HG03095 (cell line): ENCODE measurements at regions not wholly inside any gene's neighbourhood (a gene's known extent, or its start where the extent isn't known, plus 50 kb on each side); places are given as distances from the start of the nearest gene placed in this dataset.

Experiments
- ATAC-seq: cut with Tn5 transposase; IDR thresholded peaks from one replicate; pipeline ENCODE4 v1.9.1; 2021; ENCODE audit warnings: moderate library complexity; ENCODE audit not compliant: unreplicated experiment

DNA sequence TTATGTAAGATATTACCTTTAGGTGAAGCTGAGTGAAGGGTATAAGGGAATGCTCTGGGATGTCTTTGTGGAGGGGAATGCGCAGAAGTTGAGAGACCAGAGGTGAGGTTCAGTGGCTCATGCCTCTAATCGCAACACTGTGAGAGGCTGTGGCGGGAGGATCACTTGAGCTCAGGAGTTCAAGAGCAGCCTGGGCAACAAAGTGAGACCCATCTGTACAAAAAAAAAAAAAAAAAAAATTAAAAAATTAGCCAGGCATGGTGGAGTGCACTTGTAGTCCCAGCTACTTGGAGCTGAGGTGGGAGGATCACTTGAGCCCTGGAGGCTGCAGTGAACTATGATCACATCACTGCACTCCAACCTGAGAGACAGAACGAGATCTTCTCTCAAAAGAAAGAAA, 57.3 kb upstream of the SP3 start:
- ATAC-seq: no peak

DNA sequence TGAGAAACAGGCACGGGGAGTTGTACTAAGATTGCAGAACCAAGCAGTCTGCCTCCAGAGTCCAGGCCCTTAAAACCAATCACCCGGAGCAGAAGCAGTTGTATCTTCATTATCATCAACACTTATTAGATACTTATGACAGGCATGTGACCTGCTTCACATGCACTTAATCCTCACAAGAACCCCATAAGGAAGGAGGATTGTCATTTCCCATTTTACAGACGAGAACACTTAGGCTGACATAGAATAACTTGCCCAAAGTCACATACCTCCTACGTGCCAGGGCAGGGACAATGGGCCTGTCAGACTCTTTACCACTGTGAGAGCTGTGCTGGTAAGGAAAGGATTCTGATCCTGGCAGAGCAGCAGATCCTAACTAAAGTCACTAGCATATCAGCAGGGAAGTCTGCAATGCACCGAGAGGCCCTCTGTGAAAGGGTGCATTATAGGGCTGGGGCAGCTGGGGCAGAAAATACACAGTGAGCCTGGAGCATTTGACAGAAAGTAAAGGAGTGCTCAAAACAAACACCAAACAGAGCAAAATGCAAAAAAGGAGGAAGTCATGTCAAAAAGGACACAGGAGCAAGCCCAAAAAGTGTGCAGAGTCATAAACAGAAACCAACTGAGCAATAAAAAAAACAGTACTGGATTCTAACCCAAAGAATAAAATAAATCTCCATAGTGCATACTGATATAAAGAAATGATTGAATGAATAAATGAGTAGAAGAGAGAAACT, 55.9 kb upstream of the SP3 start:
- peak; percentile 73 for ATAC-seq

DNA sequence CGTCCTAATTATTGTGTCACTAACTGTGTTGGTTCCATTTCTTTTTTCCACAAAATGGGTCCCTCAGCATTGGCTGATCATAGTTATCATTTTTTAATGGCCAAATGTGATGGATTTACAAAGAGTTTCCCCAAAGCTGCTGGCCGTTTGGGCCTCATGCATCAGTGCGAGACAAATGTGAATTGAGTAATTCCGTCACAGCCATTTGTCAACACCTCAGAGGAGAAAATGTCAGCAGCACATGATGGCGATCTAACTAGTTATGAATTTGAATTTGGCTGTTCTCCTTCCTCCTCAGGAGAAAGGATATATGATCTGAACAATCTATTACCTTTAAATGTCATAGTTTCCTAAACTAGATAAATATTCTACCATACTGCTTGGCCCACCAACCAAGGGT, 54.9 kb upstream of the SP3 start:
- no peak for ATAC-seq

DNA sequence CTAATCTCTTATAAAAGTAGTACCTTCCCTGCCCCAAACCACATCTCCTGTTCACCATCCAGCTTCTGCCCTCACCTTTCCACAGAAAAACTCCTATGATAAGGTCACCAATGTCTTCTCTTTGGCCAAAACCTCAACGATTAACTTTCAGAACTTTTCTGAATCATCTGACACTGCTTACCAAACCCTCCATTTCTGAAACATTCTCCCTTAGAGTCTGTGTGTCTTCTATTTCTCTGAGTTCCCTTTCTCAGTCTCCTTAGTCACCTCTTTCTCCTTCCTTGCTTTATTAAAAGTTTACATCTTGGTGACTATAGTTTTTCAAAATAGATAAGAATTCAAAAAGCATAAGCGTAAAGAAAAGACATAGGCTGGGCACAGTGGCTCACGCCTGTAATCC, 51.3 kb upstream of the SP3 start:
- no peak for ATAC-seq

DNA sequence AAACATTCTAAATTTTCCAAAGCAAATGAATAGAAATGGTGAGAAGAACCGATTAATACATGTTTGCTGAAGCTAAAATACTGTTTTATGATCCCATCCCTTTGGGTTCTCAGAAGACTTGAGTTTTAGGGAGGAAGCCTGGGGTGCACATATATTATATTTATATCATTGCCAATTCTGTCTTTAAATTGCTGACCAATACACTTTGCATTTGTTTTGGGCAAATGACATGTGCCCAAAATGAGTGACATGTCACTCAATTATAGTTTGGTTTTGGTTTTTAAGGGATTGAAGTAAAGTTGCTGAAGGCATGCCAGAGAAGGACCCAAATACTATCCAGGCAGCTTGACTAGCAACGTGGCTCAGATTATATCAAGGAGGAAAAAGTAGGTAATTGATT, 50.3 kb upstream of the SP3 start:
- no peak for ATAC-seq
